ENCODE measurements at regions not wholly inside any gene's neighbourhood (a gene's known extent, or its start where the extent isn't known, plus 50 kb on each side); places are given as distances from the start of the nearest gene placed in this dataset.

GRCh38 chr5:158135682-158136179 lies 276.8 kb upstream of the CLINT1 start:
- H3K36me3 ChIP-seq (ENCODE audit: control insufficient read depth, insufficient read depth, low read length) = no peaks in the 10 kb centered on the region
- H3K27me3 ChIP-seq (ENCODE audit: control insufficient read depth, insufficient read depth, low read length) = no peaks in the 10 kb centered on the region
- no peaks in the 10 kb centered on the region for H3K9me3 ChIP-seq (ENCODE audit: control insufficient read depth, low read length)
- H3K9ac ChIP-seq (ENCODE audit: low read length) = no peak overlapping the region
- H3K4me3 ChIP-seq (ENCODE audit: low read length) = no peak overlapping the region
- no peaks in the 10 kb centered on the region for H3K4me1 ChIP-seq (ENCODE audit: control insufficient read depth, insufficient read depth, low read length)

DNA sequence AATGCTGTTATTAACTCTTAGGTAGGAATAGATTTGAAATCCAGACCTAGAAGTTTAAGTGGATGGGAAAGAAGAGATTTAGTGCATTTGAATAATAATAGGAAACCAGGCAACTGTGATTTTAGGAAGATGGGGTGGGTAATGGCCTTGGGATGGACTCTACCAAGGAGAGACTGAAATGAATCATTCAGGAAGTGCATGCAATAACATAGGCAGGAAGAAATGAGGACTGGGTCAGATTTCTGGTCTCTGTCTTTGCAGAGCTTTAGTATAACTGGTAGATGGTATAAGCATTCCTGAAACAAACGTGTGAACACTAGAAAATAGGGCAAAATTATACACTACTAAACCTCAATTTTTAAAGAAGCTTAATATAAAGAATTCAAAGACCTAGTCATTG lies 274.4 kb upstream of the CLINT1 start:
- Histone ChIP-seq H3K27me3 (ENCODE audit: control insufficient read depth, insufficient read depth, low read length) (no peaks in the 10 kb centered on the region), H3K9ac (ENCODE audit: low read length) (no peak overlapping the region), H3K4me3 (ENCODE audit: low read length) (no peak overlapping the region), H3K9me3 (ENCODE audit: control insufficient read depth, low read length) (no peaks in the 10 kb centered on the region), H3K4me1 (ENCODE audit: control insufficient read depth, insufficient read depth, low read length) (no peaks in the 10 kb centered on the region), H3K36me3 (ENCODE audit: control insufficient read depth, insufficient read depth, low read length) (no peaks in the 10 kb centered on the region)

- Histone ChIP-seq H3K4me3 (ENCODE audit: low read length) (no peak overlapping the region), H3K36me3 (ENCODE audit: control insufficient read depth, insufficient read depth, low read length) (no peaks in the 10 kb centered on the region), H3K4me1 (ENCODE audit: control insufficient read depth, insufficient read depth, low read length) (no peaks in the 10 kb centered on the region), H3K9me3 (ENCODE audit: control insufficient read depth, low read length) (no peaks in the 10 kb centered on the region), H3K27me3 (ENCODE audit: control insufficient read depth, insufficient read depth, low read length) (no peaks in the 10 kb centered on the region), H3K9ac (ENCODE audit: low read length) (no peak overlapping the region)
These were observed 268.6 kb upstream of the CLINT1 start for GRCh38 chr5:158127536-158127935.

DNA sequence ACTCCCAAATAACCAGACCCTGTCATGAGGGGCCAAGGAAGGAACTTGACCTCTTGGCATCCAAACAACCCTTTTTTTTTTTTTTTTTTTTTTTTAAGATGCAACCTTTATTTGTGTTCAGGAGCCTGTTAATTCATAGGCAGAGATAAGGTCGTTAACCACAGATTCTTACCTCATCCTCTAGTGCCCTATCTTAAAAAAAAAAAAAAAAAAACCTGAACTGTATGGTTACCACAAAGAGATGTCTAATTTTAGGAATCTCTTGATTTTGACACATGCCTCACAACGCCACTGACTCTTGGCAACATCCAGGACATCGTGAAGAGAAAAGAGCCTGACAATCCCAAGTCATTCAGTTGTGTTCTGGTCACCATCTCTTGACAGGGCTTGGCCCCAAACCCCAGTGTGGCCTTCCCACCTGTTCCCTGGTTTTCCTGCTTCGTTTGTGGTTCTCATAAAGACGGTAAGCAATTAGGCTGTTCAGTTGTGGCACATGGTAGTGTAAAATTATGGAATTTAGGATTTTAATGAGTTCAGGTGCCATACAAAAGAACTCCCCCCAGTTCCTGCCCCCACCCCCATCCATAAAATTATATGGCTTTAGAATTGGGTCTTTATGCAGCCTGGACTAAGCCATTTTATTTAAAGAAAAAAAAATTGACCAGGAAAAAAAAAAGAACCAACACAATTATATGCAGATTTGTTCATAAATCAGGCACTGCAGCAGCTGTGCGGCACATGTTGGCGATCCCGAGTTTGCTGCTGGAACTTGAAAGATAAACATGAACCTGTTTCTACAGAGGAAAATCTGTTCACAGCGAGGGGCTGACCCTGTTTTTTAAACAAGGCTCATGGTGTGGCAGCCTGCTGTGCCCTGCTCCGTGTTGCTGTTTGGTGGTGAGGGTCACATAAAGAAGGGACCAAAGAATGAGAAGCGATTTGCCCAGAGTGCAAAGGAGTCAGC lies 267.8 kb upstream of the CLINT1 start:
- H3K36me3 ChIP-seq (ENCODE audit: control insufficient read depth, insufficient read depth, low read length) = no peaks in the 10 kb centered on the region
- no peak overlapping the region for H3K9ac ChIP-seq (ENCODE audit: low read length)
- H3K27me3 ChIP-seq (ENCODE audit: control insufficient read depth, insufficient read depth, low read length) = no peaks in the 10 kb centered on the region
- H3K9me3 ChIP-seq (ENCODE audit: control insufficient read depth, low read length) = no peaks in the 10 kb centered on the region
- H3K4me1 ChIP-seq (ENCODE audit: control insufficient read depth, insufficient read depth, low read length) = no peaks in the 10 kb centered on the region
- H3K4me3 ChIP-seq (ENCODE audit: low read length) = no peak overlapping the region

GRCh38 chr5:158124606-158125316 lies 265.8 kb upstream of the CLINT1 start:
- Histone ChIP-seq H3K36me3 (ENCODE audit: control insufficient read depth, insufficient read depth, low read length) (no peaks in the 10 kb centered on the region), H3K9ac (ENCODE audit: low read length) (no peak overlapping the region), H3K27me3 (ENCODE audit: control insufficient read depth, insufficient read depth, low read length) (no peaks in the 10 kb centered on the region), H3K4me1 (ENCODE audit: control insufficient read depth, insufficient read depth, low read length) (no peaks in the 10 kb centered on the region), H3K9me3 (ENCODE audit: control insufficient read depth, low read length) (no peaks in the 10 kb centered on the region), H3K4me3 (ENCODE audit: low read length) (no peak overlapping the region)

DNA sequence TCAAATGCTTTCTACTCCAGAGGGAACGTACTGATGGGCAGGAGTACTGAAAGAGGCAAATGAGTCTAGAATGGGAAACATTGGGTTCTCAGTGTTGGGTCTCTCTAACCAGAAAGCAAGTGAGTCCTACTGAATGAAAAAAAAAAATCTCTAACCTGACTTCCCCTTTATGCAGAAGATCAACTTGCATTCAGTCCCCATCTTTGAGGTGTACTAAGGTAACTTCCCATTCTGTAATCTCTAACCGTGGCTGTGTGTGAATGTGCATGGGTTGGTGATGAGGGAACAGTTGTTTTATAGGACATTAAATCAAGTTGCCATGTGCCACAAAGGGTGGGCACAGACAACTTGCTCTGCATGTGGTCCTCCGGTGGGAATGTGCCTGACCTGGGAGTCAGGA lies 264.6 kb upstream of the CLINT1 start:
- no peaks in the 10 kb centered on the region for H3K9me3 ChIP-seq (ENCODE audit: control insufficient read depth, low read length)
- H3K27me3 ChIP-seq (ENCODE audit: control insufficient read depth, insufficient read depth, low read length) = no peaks in the 10 kb centered on the region
- H3K4me3 ChIP-seq (ENCODE audit: low read length) = no peak overlapping the region
- no peaks in the 10 kb centered on the region for H3K36me3 ChIP-seq (ENCODE audit: control insufficient read depth, insufficient read depth, low read length)
- H3K4me1 ChIP-seq (ENCODE audit: control insufficient read depth, insufficient read depth, low read length) = no peaks in the 10 kb centered on the region
- H3K9ac ChIP-seq (ENCODE audit: low read length) = no peak overlapping the region

DNA sequence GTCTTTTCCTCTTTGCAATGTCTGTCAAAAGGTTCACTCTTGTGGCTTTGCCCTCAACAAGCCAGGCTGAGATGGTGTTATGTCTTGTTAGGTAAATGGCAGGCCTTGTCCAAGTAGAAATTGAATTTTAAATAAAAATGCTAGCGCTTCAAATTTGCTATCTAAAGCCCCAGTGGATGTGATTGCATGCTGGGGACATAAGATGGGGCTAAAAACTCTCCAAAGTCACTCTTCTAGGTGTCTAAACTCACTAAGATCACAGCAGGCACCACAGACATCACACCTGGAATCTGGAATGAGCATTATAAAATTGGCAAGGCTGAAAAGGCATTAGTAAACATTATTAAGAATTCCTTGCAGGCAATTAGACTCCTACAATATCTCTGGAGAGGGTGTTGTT lies 262.7 kb upstream of the CLINT1 start:
- Histone ChIP-seq H3K9me3 (ENCODE audit: control insufficient read depth, low read length) (no peaks in the 10 kb centered on the region), H3K4me3 (ENCODE audit: low read length) (no peak overlapping the region), H3K27me3 (ENCODE audit: control insufficient read depth, insufficient read depth, low read length) (no peaks in the 10 kb centered on the region), H3K36me3 (ENCODE audit: control insufficient read depth, insufficient read depth, low read length) (no peaks in the 10 kb centered on the region), H3K4me1 (ENCODE audit: control insufficient read depth, insufficient read depth, low read length) (no peaks in the 10 kb centered on the region), H3K9ac (ENCODE audit: low read length) (no peak overlapping the region)

- Histone ChIP-seq H3K4me1 (ENCODE audit: control insufficient read depth, insufficient read depth, low read length) (no peaks in the 10 kb centered on the region), H3K9me3 (ENCODE audit: control insufficient read depth, low read length) (no peaks in the 10 kb centered on the region), H3K27me3 (ENCODE audit: control insufficient read depth, insufficient read depth, low read length) (no peaks in the 10 kb centered on the region), H3K36me3 (ENCODE audit: control insufficient read depth, insufficient read depth, low read length) (no peaks in the 10 kb centered on the region), H3K4me3 (ENCODE audit: low read length) (no peak overlapping the region), H3K9ac (ENCODE audit: low read length) (no peak overlapping the region)
These were observed 261.8 kb upstream of the CLINT1 start for GRCh38 chr5:158120760-158121159.

DNA sequence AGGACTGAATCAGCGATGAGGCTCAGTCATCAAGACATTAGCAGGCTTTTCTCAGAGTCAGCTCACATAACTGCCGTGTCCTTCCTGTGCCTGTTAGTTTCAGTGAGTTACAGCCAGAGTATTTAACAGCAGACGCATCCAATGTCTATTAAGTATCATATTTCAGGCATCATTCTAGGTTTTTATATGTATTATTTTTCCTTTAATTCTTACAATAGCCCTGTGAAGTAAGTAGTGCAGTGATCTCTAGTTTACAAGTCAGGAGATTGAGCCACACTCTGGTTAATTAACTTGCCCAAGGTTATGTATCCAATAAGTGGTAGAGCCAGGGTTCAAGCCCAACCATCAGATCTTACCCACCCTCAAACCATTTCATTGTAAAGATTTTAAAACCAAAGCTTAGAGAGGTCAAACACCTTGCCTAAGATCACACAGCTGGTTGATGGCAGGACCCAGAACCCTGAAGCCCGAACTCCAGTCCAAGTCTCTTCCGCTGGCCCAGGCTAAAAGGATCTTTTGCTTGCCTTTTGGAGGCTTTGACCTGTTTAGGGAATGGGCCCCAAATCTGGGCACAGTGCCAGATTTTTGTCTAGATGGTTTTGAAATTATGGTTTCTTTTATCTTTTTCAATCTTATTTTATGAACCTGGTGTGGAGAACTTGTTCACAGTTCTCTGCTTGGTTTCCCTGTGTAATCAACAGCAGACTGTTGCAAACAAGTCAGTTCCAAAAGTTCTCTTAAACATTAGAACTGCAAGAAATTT lies 261.2 kb upstream of the CLINT1 start:
- no peaks in the 10 kb centered on the region for H3K27me3 ChIP-seq (ENCODE audit: control insufficient read depth, insufficient read depth, low read length)
- H3K9me3 ChIP-seq (ENCODE audit: control insufficient read depth, low read length) = no peaks in the 10 kb centered on the region
- H3K4me3 ChIP-seq (ENCODE audit: low read length) = no peak overlapping the region
- H3K4me1 ChIP-seq (ENCODE audit: control insufficient read depth, insufficient read depth, low read length) = no peaks in the 10 kb centered on the region
- no peak overlapping the region for H3K9ac ChIP-seq (ENCODE audit: low read length)
- H3K36me3 ChIP-seq (ENCODE audit: control insufficient read depth, insufficient read depth, low read length) = no peaks in the 10 kb centered on the region

GRCh38 chr5:158117467-158118160 lies 258.7 kb upstream of the CLINT1 start:
- Histone ChIP-seq H3K9ac (ENCODE audit: low read length) (no peak overlapping the region), H3K9me3 (ENCODE audit: control insufficient read depth, low read length) (no peaks in the 10 kb centered on the region), H3K4me3 (ENCODE audit: low read length) (no peak overlapping the region), H3K36me3 (ENCODE audit: control insufficient read depth, insufficient read depth, low read length) (no peaks in the 10 kb centered on the region), H3K4me1 (ENCODE audit: control insufficient read depth, insufficient read depth, low read length) (no peaks in the 10 kb centered on the region), H3K27me3 (ENCODE audit: control insufficient read depth, insufficient read depth, low read length) (no peaks in the 10 kb centered on the region)

GRCh38 chr5:158116965-158117364 lies 258.0 kb upstream of the CLINT1 start:
- no peaks in the 10 kb centered on the region for H3K9me3 ChIP-seq (ENCODE audit: control insufficient read depth, low read length)

More at GRCh38 chr5:158116965-158117364, 258.0 kb upstream of the CLINT1 start:
- Histone ChIP-seq H3K27me3 (ENCODE audit: control insufficient read depth, insufficient read depth, low read length) (no peaks in the 10 kb centered on the region), H3K9ac (ENCODE audit: low read length) (no peak overlapping the region), H3K36me3 (ENCODE audit: control insufficient read depth, insufficient read depth, low read length) (no peaks in the 10 kb centered on the region), H3K4me3 (ENCODE audit: low read length) (no peak overlapping the region), H3K4me1 (ENCODE audit: control insufficient read depth, insufficient read depth, low read length) (no peaks in the 10 kb centered on the region)
